ENCODE measurements at regions not wholly inside any gene's neighbourhood (a gene's known extent, or its start where the extent isn't known, plus 50 kb on each side); places are given as distances from the start of the nearest gene placed in this dataset.

DNA sequence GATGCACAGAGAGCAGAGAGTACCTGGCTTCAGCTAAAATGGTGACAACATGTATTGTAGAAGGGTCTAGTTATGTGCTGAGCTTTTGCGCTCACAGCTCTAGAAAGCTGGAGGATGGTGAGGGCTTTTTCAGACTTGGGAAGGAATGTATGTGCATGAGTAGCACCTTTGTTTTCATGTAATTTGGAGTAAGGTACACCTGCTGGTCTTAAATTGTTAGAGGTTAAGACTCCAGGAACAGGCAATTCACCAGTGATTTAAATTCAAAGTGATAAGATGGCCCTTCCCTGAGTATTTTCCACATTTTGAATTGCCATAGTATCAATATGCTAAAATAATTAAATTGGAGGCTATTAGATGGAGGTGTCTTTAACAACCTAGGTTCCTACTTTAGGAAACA, 436.4 kb upstream of the GOLIM4 start:
- TF ChIP-seq EZH2 (IDR thresholded peaks at IDR 0.05) = no peak
- TF ChIP-seq POLR2AphosphoS5 (IDR thresholded peaks at IDR 0.05; ENCODE audit: borderline replicate concordance, low read depth, low read length) = no peak
- no peak for TF ChIP-seq FOXP2 (optimal IDR thresholded peaks at IDR 0.05; ENCODE audit: control extremely low read depth, extremely low read length, insufficient read depth)
